ENCODE measurements at regions not wholly inside any gene's neighbourhood (a gene's known extent, or its start where the extent isn't known, plus 50 kb on each side); places are given as distances from the start of the nearest gene placed in this dataset.

- no peak for TF ChIP-seq CTCF (IDR thresholded peaks at IDR 0.05)
- no peak for TF ChIP-seq POLR2A (IDR thresholded peaks at IDR 0.05)
- TF ChIP-seq POLR2AphosphoS5 (IDR thresholded peaks at IDR 0.05), result no peak
These were observed 101.8 kb downstream of the RASGEF1B start for GRCh38 chr4:81369886-81370285.
